ENCODE measurements at regions not wholly inside any gene's neighbourhood (a gene's known extent, or its start where the extent isn't known, plus 50 kb on each side); places are given as distances from the start of the nearest gene placed in this dataset.

DNA sequence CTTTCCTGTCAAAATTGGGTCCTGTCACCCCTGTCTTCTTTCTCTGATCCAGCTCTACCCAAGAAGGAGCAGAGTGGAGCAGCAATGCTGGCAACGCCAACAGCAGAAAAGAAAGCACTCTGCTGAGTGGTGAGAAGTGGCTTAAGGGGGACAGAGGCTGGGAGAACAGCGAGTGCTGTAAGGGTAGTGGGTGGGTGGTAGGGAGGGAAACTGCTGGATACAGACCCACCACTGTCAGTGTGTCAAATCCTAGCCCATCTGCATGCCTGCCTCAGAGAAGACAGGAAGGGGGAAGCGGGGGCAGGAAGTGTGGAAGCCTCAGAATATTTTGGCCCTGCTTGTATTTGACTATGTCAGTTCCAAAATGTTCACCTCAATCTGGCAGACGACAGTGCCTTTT lies 170.4 kb upstream of the MAST4 start:
- DNase-seq (ENCODE audit: low read depth) = no peak
- H3K4me3 ChIP-seq (ENCODE audit: control insufficient read depth, low read depth, low read length) = no peak overlapping the region
- no peak for TF ChIP-seq CTCF (IDR thresholded peaks at IDR 0.05; ENCODE audit: control insufficient read depth, insufficient read depth, low read depth, low read length, missing control alignments)

DNA sequence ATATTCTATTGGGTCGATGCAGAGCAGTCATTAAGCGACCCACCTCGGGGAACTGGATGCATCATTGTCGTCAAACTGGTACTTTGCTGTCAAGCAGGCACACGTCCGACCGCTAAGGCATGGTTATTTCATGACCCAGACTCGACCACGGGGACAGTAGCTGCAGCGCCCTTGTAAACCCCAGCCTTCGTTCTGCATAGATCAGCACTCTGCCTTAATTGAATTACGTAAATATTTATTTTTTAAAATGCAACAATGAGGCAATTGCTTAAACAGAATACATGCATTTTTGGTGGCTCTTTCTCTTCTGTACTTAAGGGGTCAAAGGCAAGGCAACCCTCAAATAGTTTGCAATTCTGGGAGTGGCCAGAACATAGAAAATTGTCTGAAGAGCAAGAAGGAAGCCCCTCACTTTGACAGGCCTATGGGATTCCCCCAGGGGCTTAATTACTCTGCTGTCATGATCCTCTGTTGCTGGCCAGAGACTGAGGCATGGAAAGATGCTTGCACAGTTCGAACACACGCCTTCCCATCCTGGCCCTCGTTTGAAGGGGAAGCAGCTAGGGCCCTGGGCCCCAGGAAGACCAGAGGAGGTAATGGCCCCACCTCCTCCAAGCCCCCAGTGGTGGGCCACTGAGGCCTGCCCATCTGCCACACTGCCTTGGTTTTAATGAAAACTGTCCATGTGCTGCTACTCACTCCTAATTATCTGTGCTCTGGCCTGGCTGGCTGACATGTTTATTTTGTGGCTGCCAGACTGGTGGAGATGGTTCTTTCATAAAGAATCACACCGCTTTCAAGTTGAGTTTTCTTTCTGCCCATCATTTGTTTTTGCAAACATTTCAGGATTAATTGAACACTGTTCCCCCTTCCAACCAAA lies 169.7 kb upstream of the MAST4 start:
- no peak for DNase-seq (ENCODE audit: low read depth)
- TF ChIP-seq CTCF (IDR thresholded peaks at IDR 0.05; ENCODE audit: control insufficient read depth, insufficient read depth, low read depth, low read length, missing control alignments) = no peak
- no peak overlapping the region for H3K4me3 ChIP-seq (ENCODE audit: control insufficient read depth, low read depth, low read length)

GRCh38 chr5:66427139-66427442 lies 169.1 kb upstream of the MAST4 start:
- no peak overlapping the region for H3K4me3 ChIP-seq (ENCODE audit: control insufficient read depth, low read depth, low read length)
- no peak for DNase-seq (ENCODE audit: low read depth)
- TF ChIP-seq CTCF (IDR thresholded peaks at IDR 0.05; ENCODE audit: control insufficient read depth, insufficient read depth, low read depth, low read length, missing control alignments) = no peak

GRCh38 chr5:66436721-66437120 lies 159.5 kb upstream of the MAST4 start:
- no peak for DNase-seq (ENCODE audit: low read depth)
- no peak overlapping the region for H3K4me3 ChIP-seq (ENCODE audit: control insufficient read depth, low read depth, low read length)
- TF ChIP-seq CTCF (IDR thresholded peaks at IDR 0.05; ENCODE audit: control insufficient read depth, insufficient read depth, low read depth, low read length, missing control alignments) = no peak

- DNase-seq (ENCODE audit: low read depth) = no peak
- TF ChIP-seq CTCF (IDR thresholded peaks at IDR 0.05; ENCODE audit: control insufficient read depth, insufficient read depth, low read depth, low read length, missing control alignments) = no peak
- H3K4me3 ChIP-seq (ENCODE audit: control insufficient read depth, low read depth, low read length) = no peak overlapping the region
Observed at GRCh38 chr5:66438087-66438486, 158.1 kb upstream of the MAST4 start.

- DNase-seq (ENCODE audit: low read depth) = no peak
- no peak for TF ChIP-seq CTCF (IDR thresholded peaks at IDR 0.05; ENCODE audit: control insufficient read depth, insufficient read depth, low read depth, low read length, missing control alignments)
- no peak overlapping the region for H3K4me3 ChIP-seq (ENCODE audit: control insufficient read depth, low read depth, low read length)
Observed at GRCh38 chr5:66438696-66439095, 157.5 kb upstream of the MAST4 start.
